IPS DF 6.9 (cell line): ENCODE measurements at regions not wholly inside any gene's neighbourhood (a gene's known extent, or its start where the extent isn't known, plus 50 kb on each side); places are given as distances from the start of the nearest gene placed in this dataset.

ENCODE experiments used
- DNase-seq: peaks from one replicate; pipeline ENCODE4 v3.0.0-alpha.2; 2013; ENCODE audit warnings: low read depth, low spot score
- H3K27ac ChIP-seq: one replicate; pipeline ENCODE4 v1.5.1; 2013; ENCODE audit warnings: low read length, control low read depth
- H3K27me3 ChIP-seq: 2 replicates; pipeline ENCODE4 v1.6.1; 2013; ENCODE audit warnings: mild to moderate bottlenecking, low read length; ENCODE audit not compliant: control insufficient read depth, insufficient read depth
- H3K36me3 ChIP-seq: 2 replicates; pipeline ENCODE4 v1.6.1; 2013; ENCODE audit warnings: low read length; ENCODE audit not compliant: control insufficient read depth, insufficient read depth
- H3K4me1 ChIP-seq: 2 replicates; pipeline ENCODE4 v1.6.1; 2013; ENCODE audit warnings: low read length; ENCODE audit not compliant: control insufficient read depth, insufficient read depth
- H3K4me3 ChIP-seq: 2 replicates; pipeline ENCODE4 v1.5.1; 2013; ENCODE audit warnings: mild to moderate bottlenecking, low read length
- H3K9me3 ChIP-seq: 2 replicates; pipeline ENCODE4 v1.6.1; 2013; ENCODE audit warnings: low read length, inconsistent platforms; ENCODE audit not compliant: control insufficient read depth, insufficient read depth
- WGBS: extraction: QIAGEN DNeasy Blood & Tissue Kit; methylation state at CpG from one replicate; pipeline ENCODE4 v1.1.7; 2013; ENCODE audit warnings: mixed read lengths, missing lambda C conversion rate; ENCODE audit not compliant: insufficient read length, insufficient coverage; 5-methylcytosine and 5-hydroxymethylcytosine counted together

DNA sequence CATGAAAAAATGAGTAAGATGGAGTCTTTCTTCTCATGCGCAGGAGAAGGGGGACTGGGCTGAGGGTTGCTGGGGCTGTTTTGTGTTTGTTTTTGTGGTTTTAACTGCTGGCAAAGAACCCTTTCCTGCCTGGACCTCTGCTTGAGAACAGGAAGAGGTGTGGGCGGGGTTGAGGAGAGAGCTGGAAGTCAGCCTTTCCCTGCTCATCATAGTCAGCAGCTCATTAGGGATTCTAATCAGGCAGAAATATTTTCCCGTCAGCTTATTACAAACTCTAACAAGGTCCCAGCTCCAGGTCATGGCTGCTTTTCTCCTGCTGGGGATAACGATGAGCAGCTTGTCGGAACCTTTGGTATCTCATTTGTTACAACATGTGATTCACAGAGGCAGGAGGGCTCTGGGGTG is 185.0 kb upstream of the NRXN3 start:
- no peak for DNase-seq
- WGBS = no CpG with 5 or more reads among the region's 5 CpGs
- H3K27ac ChIP-seq = no peak overlapping the region

DNA sequence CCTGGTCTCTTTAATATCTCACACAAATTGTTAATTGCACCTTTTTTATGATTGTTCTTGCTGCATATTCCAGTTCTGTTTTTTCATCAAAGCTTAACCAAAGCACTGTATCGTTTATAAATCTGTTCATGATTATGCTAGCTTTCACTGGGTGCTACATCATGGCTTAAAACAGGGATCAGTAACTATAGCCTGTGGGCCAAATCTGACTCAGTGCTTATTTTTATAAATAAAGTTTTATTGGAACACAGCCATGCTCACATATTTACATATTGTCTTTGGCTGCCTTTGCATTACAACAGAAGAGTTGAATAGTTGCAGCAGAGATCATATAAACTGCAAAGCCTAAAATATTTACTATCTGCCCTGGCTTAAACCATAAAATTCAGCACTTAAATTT is 183.4 kb upstream of the NRXN3 start:
- Histone ChIP-seq H3K36me3 (no peaks in the 10 kb centered on the region), H3K27me3 (no peaks in the 10 kb centered on the region), H3K27ac (no peak overlapping the region), H3K4me3 (no peak overlapping the region), H3K9me3 (no peaks in the 10 kb centered on the region), H3K4me1 (no peaks in the 10 kb centered on the region)
- WGBS = no CpG with 5 or more reads among the region's 1 CpG
- DNase-seq = no peak

More for the DNA sequence above, 185.0 kb upstream of the NRXN3 start:
- Histone ChIP-seq H3K4me3 (no peak overlapping the region), H3K4me1 (peaks cover 4% of the 10 kb centered on the region; the same call in 1 of the 2 replicates), H3K9me3 (no peaks in the 10 kb centered on the region), H3K27me3 (no peaks in the 10 kb centered on the region), H3K36me3 (no peaks in the 10 kb centered on the region)

DNA sequence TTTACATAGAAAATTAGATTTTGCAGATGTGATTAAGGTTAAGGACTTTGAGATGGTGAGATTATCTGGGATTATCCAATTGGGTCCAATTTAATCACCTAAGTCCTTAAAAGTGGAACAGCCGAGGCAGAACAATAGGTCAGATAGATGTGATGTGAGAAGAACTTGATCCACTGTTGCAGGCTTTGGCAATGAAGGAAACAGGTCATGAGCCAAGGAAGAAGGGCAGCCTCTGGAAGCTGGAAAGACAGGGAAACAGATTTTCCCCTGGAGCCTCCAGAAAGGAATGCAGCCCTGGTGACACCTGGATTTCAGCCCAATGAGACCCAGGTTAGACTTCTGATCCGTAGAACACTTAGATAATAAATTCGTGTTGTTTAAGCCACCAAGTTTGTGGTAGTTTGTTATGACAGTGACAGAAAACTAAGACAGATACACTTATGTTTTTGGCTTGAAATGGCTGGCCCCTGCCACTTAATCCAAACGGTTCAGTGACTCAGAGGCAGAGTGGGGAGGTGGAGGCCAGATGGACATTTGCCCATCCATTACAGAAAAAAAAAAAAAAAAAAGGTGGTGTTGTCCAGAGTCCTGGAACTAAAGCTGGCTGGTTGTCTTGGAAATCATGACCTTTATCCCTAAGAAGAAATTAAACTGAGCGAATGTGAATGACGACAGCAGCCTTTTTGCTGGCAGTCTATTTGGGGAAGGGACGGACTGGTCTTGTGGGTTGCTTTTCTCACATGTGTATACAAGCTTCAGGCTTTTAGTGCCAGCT is 181.9 kb upstream of the NRXN3 start:
- Histone ChIP-seq H3K9me3 (no peaks in the 10 kb centered on the region), H3K4me3 (no peak overlapping the region), H3K4me1 (no peaks in the 10 kb centered on the region), H3K36me3 (no peaks in the 10 kb centered on the region), H3K27me3 (no peaks in the 10 kb centered on the region), H3K27ac (no peak overlapping the region)
- DNase-seq = no peak
- WGBS = no CpG with 5 or more reads among the region's 7 CpGs

DNA sequence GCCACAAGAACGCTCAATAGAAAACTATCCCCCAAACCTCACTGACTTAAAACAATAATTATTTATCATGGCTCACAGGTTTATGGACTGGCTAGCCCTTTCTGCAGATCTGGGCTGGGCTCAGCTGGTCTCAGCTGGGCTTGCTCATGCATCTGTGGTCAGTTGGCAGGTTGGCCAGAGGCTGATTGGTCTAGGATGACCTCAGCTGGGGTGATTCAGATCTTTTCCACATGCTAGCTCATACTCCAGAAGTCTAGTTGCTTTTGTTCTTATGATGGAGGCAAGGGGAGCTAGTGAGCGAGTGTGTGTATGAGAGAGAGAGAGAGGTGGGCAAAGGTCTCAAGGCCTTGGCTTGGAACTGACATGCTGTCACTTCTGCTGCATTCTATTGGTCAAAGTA is 181.2 kb upstream of the NRXN3 start:
- Histone ChIP-seq H3K4me3 (no peak overlapping the region), H3K27ac (no peak overlapping the region), H3K36me3 (no peaks in the 10 kb centered on the region), H3K27me3 (no peaks in the 10 kb centered on the region), H3K9me3 (no peaks in the 10 kb centered on the region), H3K4me1 (no peaks in the 10 kb centered on the region)
- no peak for DNase-seq
- no CpG with 5 or more reads among the region's 2 CpGs for WGBS

DNA sequence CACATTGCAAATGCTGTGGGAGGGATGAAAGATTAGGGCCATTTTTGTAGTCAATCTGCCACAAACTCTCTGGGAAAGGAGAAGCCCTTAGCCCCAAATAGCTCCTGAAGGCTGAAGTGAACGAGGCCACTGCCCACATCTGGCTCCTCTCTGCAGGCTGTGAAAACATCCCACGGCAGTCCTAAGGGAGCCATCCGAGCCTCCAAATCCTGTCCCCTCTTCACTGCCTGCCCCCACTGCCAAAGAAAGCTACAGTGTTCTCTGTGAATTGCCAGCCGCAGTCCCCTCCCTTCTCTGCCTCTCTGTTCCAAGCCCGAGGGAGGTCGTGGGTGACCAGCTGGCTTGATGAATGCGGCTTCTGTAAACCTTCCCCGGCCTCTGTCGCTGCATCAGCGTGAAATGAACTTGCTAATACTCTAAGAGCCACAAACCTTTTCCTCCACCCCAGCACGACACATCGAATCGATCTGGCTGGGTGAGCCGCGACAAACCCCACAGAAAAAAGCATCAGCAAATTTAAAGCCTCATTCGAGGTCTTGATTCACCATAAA is 180.7 kb upstream of the NRXN3 start:
- Histone ChIP-seq H3K36me3 (no peaks in the 10 kb centered on the region), H3K4me1 (no peaks in the 10 kb centered on the region), H3K4me3 (no peak overlapping the region), H3K27ac (no peak overlapping the region), H3K27me3 (no peaks in the 10 kb centered on the region), H3K9me3 (no peaks in the 10 kb centered on the region)
- DNase-seq = no peak
- WGBS = no CpG with 5 or more reads among the region's 16 CpGs

DNA sequence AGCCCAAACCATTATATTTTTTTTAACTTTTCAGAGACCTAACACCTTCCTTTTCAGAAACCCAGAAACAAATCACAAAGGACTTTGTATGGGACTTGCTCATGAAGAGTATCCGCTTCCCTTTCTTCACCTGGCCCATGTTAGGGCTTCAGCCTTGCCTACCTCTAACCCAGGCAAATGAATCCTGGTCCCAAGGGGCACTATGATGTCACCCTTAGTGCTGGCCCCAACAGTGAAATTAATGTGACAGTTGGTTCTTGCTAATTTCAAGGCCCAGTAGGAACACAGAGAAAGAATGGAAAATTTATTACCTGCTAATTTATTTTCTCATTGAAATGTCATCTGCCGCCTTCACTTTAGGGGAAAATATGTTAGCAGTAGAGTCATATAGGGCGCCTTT is 179.8 kb upstream of the NRXN3 start:
- no peaks in the 10 kb centered on the region for H3K27me3 ChIP-seq
- no peak for DNase-seq

DNA sequence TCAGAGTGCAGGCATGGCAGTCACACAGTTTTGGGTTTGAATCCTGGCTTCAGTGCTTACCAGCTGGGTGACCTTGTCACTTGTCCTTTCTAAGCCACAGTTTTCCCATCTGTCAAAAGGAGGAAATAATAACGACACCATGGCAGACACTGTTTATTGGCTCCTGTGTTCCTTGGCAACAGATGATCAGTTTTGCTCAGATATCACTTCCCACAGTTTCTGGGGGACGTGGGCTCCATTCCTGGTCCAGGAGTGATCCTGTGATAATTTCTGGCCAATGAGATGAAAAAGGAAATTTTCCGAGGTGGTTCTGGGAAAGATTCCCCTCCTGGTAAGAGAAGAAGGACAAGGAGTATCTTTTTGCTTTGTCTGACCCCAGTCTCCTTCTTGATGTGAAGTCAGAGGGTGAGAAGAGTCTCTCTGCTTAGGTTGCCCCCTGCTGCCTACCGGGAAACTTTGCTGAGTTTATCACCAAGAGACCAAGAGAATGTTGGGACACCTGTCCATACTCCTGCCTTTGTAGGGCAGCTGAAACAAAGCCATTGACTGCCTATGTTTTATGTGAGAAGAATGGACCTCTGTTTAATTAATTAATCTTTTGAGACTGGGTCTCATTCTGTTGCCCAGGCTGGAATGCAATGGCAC is 178.9 kb upstream of the NRXN3 start:
- WGBS = no CpG with 5 or more reads among the region's 4 CpGs
- H3K27ac ChIP-seq = no peak overlapping the region
- no peak overlapping the region for H3K4me3 ChIP-seq
- DNase-seq = no peak
- H3K4me1 ChIP-seq = no peaks in the 10 kb centered on the region
- H3K36me3 ChIP-seq = no peaks in the 10 kb centered on the region
- H3K9me3 ChIP-seq = no peaks in the 10 kb centered on the region
- H3K27me3 ChIP-seq = no peaks in the 10 kb centered on the region

More for the DNA sequence above, 179.8 kb upstream of the NRXN3 start:
- no CpG with 5 or more reads among the region's 3 CpGs for WGBS
- Histone ChIP-seq H3K27ac (no peak overlapping the region), H3K4me3 (no peak overlapping the region), H3K9me3 (no peaks in the 10 kb centered on the region), H3K36me3 (no peaks in the 10 kb centered on the region), H3K4me1 (no peaks in the 10 kb centered on the region)

DNA sequence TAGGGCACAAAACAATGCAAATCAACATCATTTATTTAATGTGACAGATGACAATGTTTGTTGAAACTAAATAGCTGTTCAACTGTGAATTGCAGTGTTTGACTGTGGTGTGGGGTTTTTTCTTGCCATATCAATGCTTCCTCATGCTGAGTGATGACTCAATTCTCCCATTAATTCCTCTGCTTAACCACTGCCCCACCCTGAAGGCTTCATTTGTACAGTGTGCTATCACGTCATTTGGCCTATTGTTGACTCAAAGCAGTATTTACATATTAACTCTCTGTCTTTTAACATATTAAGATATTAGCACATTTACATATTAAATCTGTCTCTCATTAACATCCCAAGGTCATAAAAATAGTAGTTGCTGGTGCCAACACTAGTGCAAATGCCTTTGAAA is 164.8 kb upstream of the NRXN3 start:
- no peak overlapping the region for H3K4me3 ChIP-seq
- H3K9me3 ChIP-seq = no peaks in the 10 kb centered on the region
- H3K36me3 ChIP-seq = no peaks in the 10 kb centered on the region
- no peak for DNase-seq
- H3K27me3 ChIP-seq = no peaks in the 10 kb centered on the region
- WGBS = no CpG with 5 or more reads among the region's 1 CpG
- no peaks in the 10 kb centered on the region for H3K4me1 ChIP-seq
- no peak overlapping the region for H3K27ac ChIP-seq

DNA sequence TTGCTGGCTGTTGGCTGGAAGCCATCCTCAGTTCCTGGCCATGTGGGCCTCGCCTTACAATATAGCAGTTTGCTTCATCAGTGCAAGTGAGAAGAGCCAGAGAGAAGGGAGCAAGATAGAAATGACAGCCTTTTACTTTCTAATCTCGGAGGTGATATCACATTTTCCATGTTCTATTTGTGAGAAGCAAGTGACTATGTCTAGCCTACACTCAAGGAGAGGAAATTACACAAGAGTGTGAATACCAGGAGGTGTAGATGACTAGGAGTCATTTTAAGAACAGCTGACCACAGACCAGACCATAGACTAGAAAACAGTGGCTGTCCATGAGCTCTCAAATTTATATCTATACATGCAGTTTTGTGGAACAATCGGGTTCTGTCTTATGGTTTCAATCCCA is 163.0 kb upstream of the NRXN3 start:
- Histone ChIP-seq H3K27me3 (no peaks in the 10 kb centered on the region), H3K4me1 (no peaks in the 10 kb centered on the region), H3K4me3 (no peak overlapping the region), H3K27ac (no peak overlapping the region), H3K9me3 (no peaks in the 10 kb centered on the region), H3K36me3 (no peaks in the 10 kb centered on the region)
- no CpG with 5 or more reads among the region's 3 CpGs for WGBS
- DNase-seq = no peak

DNA sequence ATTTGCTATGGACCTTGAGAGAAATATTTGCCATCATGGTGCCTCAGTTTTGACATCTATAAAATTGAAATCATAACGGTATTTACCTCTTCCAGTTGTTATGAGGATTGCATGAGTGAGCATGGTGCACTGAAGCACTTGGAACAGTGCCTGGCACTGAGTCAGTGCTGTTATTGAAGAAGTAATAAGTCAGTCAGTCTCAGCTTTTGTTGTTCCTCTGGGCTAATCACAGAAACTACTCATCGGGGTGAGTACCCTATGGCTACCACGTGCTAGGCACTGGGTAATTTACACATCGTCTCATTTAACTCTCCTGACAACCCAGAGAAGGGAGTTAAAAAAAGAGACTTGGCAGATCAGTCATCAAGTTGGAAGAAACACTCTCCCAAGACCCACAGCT is 159.5 kb upstream of the NRXN3 start:
- H3K4me1 ChIP-seq = no peaks in the 10 kb centered on the region
- H3K36me3 ChIP-seq = no peaks in the 10 kb centered on the region
- no CpG with 5 or more reads among the region's 4 CpGs for WGBS
- H3K4me3 ChIP-seq = no peak overlapping the region
- no peaks in the 10 kb centered on the region for H3K9me3 ChIP-seq
- H3K27me3 ChIP-seq = no peaks in the 10 kb centered on the region
- H3K27ac ChIP-seq = no peak overlapping the region
- no peak for DNase-seq
